ENCODE measurements at regions not wholly inside any gene's neighbourhood (a gene's known extent, or its start where the extent isn't known, plus 50 kb on each side); places are given as distances from the start of the nearest gene placed in this dataset.
A peak's percentile ranks its signal among the peaks of the same experiment; 100 is the strongest.

GRCh38 chr7:35533902-35534301 is 161.0 kb downstream of the HERPUD2 start:
- no peak for DNase-seq

GRCh38 chr7:35530124-35531109 is 164.5 kb downstream of the HERPUD2 start:
- no peak for DNase-seq

GRCh38 chr7:35529713-35530112 is 165.2 kb downstream of the HERPUD2 start:
- no peak for DNase-seq

GRCh38 chr7:35528381-35528977 is 166.5 kb downstream of the HERPUD2 start:
- no peak for DNase-seq

GRCh38 chr7:35526645-35527044 is 168.3 kb downstream of the HERPUD2 start:
- no peak for DNase-seq

- DNase-seq: no peak
Measured at GRCh38 chr7:35524112-35524804, 170.7 kb downstream of the HERPUD2 start.

- no peak for DNase-seq
Measured at GRCh38 chr7:35523292-35523691, 171.6 kb downstream of the HERPUD2 start.

- DNase-seq: peak; percentile 68
Measured at GRCh38 chr7:35522697-35523096, 172.2 kb downstream of the HERPUD2 start.

GRCh38 chr7:35521941-35522340 is 173.0 kb downstream of the HERPUD2 start:
- no peak for DNase-seq

- DNase-seq: no peak
Measured at GRCh38 chr7:35520810-35521625, 173.9 kb downstream of the HERPUD2 start.

GRCh38 chr7:35519971-35520809 is 174.7 kb downstream of the HERPUD2 start:
- DNase-seq: peak; percentile 78

- no peak for DNase-seq
Measured at GRCh38 chr7:35518767-35519166, 176.2 kb downstream of the HERPUD2 start.

- DNase-seq: no peak
Measured at GRCh38 chr7:35516498-35516897, 178.4 kb downstream of the HERPUD2 start.

- no peak for DNase-seq
Measured at GRCh38 chr7:35513828-35514227, 181.1 kb downstream of the HERPUD2 start.

- DNase-seq: no peak
Measured at GRCh38 chr7:35513195-35513594, 181.7 kb downstream of the HERPUD2 start.

GRCh38 chr7:35512716-35513115 is 182.2 kb downstream of the HERPUD2 start:
- DNase-seq: no peak

- DNase-seq: no peak
Measured at GRCh38 chr7:35508623-35509400, 186.1 kb downstream of the HERPUD2 start.

GRCh38 chr7:35505066-35505465 is 189.9 kb downstream of the HERPUD2 start:
- DNase-seq: no peak

GRCh38 chr7:35504365-35504764 is 190.6 kb downstream of the HERPUD2 start:
- DNase-seq: no peak

GRCh38 chr7:35501681-35502080 is 193.3 kb downstream of the HERPUD2 start:
- DNase-seq: no peak

- DNase-seq: no peak
Measured at GRCh38 chr7:35499226-35499625, 195.7 kb downstream of the HERPUD2 start.
